Suppressor macrophage treated with lipopolysaccharide for 1 hour (primary cell): ENCODE measurements at regions not wholly inside any gene's neighbourhood (a gene's known extent, or its start where the extent isn't known, plus 50 kb on each side); places are given as distances from the start of the nearest gene placed in this dataset.
"Not testable (repeated sequence)": the region's sequence is repeated elsewhere in the genome, so short reads cannot be mapped to it uniquely, and the experiment has no call there.

Source experiments
- DNase-seq, 3 donors: peaks; one replicate each; pipeline ENCODE4 v3.0.0-alpha.2; 2020 to 2022

- DNase-seq, result no peak
Observed at GRCh38 chr2:194725169-194725568, 931.9 kb upstream of the SLC39A10 start.

- DNase-seq, result no peak
Observed at GRCh38 chr2:194723446-194723845, 933.6 kb upstream of the SLC39A10 start.

DNA sequence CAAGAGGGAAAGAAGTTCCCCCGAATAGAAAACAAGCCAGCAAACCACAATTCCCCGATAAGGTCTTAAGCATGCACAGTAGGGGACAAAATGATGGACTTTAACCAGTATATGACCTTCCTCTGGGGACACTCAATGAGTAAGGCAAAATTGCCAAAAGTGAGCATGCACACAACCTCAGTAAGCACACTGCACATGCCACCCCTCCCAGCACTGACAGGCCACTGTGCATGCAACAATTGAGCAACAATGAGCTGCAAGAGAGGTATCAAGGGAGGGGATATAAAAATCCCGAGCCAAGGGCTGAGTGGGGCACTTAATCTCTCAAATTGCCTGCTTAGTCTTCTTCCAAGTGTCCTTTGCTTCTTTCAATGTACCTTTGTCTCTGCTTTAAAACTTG, 935.8 kb upstream of the SLC39A10 start:
- no peak for DNase-seq

- no peak for DNase-seq
Observed at GRCh38 chr2:194720462-194720861, 936.6 kb upstream of the SLC39A10 start.

GRCh38 chr2:194718881-194719280, 938.1 kb upstream of the SLC39A10 start:
- no peak for DNase-seq

GRCh38 chr2:194714541-194714940, 942.5 kb upstream of the SLC39A10 start:
- no peak for DNase-seq

GRCh38 chr2:194709840-194710239, 947.2 kb upstream of the SLC39A10 start:
- DNase-seq, result no peak

DNA sequence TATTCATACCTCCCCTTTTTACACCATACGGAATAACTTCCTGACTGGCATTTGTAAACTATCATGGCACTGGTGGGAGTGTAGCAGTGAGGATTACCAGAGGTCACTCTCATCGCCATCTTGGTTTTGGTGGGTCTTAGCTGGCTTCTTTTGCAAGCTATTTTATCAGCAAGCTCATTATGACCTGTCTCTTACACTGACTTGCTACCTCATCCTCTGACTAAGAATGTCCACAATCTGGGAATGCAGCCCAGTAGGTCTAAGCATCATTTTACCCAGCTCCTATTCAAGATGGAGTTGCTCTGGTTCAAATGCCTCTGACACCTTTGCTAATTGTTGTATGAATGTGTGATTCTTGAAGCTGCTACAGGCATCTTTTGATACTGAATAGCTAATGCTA, 950.8 kb upstream of the SLC39A10 start:
- no peak for DNase-seq

DNA sequence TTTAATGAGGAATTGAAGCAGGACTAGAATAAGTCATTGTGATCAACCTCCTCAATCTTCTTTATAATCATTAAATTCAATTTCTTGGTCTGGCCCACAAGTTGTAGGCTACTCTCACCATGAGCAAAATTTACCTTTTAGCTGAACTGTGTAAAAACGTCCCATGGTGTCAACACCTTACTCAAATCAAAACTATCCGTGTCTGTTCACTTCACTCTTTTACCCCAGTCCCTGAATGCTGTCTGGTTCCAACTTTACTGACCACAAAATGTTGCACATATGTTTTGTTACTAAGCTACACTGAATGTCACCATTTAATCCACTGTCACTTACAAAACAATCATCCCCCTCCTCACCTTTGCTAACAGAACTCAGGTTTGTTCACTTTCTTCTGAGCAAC, 951.6 kb upstream of the SLC39A10 start:
- DNase-seq, result no peak

DNA sequence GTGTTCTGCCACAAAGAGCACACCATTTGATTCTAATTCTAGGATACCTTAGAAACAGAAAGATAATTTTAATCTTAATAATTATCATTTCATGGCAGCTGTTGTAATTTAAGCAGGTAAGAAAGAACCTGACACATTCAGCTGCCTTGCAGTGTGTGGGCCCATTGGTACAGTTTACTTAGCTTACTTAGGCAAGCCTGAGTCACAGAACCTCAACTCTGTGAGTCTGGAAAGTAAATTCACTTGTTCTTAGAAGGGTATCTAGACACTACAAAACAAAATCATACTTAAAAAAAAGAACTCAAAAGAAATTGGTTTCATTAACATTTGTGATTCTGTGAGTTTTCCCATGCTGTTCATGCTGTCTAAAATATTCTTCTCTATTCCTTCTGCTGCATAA, 956.3 kb upstream of the SLC39A10 start:
- no peak for DNase-seq

- DNase-seq, result no peak
Observed at GRCh38 chr2:194700116-194700515, 956.9 kb upstream of the SLC39A10 start.

- DNase-seq, result no peak
Observed at GRCh38 chr2:194698012-194698411, 959.0 kb upstream of the SLC39A10 start.

DNA sequence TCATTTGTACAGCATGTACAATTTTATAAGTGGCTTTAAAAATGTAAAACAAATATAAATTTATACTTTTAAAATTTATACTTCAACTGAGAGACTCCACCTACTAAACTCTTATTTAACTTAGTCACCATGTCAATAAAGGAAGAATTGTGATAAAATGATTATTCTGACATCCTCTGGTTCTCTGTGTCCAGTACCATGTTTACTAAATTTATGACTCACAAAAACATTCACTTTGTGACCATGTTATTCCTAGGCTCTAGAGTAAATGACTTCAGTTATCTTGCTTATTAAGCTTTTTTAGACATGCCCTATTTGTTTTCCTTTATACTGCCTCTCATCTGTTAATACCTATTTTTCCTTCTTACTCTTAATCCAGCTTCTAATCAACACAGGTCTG, 959.6 kb upstream of the SLC39A10 start:
- DNase-seq, result no peak

GRCh38 chr2:194696690-194697089, 960.3 kb upstream of the SLC39A10 start:
- no peak for DNase-seq

DNA sequence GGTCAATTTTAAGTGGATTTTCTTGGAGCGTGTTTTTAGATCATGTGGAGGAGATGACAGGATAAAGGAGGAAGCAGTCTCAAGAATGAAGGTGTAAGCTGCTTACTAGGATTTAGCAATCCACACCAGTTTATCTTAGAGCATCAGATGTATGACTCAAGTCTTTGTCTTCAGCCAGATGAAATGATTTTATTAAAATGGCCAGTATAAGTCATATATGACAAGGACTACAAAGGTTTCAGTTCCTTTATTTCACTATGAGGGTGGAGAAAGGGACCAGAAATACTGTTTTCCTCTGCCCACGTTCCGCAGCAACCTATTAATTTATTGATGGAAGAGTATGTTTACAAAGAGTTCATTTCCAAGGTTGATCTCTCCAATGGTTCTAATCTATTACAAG, 970.5 kb upstream of the SLC39A10 start:
- no peak for DNase-seq

DNA sequence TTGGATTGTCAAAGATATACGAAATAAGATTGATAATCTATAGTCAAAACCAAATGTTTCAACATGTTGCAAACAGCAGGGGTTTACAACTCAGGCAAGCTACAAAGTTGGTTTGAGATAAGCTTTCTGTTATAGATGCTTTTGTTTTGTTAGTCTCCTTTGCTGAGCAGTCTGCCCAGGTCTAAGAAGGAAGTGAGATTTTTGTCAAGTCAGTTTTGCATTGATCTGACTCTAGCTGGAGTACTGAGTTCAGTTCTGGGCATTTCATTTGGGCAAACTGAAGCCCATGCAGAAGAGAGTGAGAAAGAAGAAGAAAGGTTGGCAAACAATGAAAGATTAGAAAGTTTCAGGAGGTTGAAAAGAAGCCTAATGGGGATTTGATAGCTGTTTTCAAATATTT, 983.0 kb upstream of the SLC39A10 start:
- DNase-seq, result no peak

DNA sequence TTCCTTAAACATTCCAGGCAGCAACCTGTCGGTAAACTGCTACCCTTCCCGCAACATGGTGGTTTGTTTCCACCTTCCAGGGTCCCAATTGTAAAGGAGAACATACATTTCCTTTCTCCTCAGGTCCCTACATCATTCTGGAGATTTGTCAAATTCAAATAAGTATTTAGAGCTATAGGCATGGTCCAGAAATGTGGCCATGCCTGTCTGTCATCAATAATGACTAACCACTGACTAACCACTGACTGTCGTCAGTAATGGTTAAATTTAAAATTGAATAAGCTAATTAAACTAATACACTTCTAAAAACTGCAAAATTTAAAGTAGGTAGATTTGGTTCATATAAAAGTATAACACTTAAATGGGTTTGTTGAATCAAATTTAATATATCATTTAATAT, 984.0 kb upstream of the SLC39A10 start:
- DNase-seq, result no peak

DNA sequence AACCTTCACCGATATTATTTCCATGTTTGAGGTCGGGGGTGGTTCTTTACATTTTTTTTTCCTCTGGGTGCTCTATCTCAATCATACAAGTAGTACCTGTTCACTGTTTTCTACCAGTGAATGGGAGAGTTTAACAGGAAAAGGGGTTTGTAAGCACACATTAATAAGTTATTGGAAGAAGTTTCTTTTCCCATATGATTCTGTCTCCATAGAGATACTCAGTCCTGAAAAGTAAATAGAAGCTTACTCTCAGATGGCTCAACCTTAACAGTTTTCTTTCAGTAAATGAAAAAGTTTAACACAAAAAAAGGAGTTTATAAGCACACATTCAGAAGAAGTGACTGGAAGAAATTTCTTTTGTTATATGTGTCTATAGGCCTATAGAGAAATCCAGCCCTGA, 995.6 kb upstream of the SLC39A10 start:
- DNase-seq, result no peak

GRCh38 chr2:194639057-194639456, 1018.0 kb upstream of the SLC39A10 start:
- not testable (repeated sequence) for DNase-seq

DNA sequence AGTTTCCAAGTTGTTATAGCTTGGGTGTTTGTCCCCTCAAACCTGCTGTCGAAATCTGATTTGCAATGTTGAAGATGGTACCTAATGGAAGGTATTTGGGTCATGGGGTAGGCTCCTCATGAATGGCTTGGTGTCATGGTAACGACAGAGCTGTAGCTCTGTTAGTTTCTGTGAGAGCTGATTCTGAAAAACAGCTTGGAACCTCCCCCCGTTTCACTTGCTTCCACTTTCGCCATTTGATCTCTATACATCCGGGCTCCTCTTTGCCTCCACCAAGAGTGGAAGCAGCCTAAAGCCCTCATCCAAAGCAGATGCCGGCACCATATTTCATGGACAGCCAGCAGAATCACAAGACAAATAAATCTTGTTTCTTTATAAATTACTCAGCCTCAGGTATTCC, 1035.1 kb upstream of the SLC39A10 start:
- DNase-seq, result no peak

DNA sequence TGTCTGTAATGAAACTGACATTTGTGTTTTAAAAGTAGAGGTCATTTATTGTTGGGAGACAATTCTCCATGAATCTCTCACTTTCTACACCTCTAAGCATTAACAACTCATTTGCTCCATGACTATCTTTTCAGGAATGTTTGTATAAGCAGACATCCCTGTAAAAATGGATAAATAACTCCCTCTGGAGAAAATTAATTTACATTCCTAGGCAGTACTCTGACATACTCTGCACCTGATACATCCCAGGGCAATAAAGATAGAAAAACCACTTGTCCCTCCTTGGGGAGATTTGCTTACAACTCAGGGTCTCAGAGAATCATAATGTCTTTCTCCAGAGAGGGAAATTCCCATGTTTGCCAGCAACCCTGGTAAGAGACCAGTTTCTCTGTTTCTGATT, 1037.7 kb upstream of the SLC39A10 start:
- DNase-seq, result no peak

- DNase-seq, result no peak
Observed at GRCh38 chr2:194618432-194618831, 1038.6 kb upstream of the SLC39A10 start.

GRCh38 chr2:194616334-194616733, 1040.7 kb upstream of the SLC39A10 start:
- no peak for DNase-seq

DNA sequence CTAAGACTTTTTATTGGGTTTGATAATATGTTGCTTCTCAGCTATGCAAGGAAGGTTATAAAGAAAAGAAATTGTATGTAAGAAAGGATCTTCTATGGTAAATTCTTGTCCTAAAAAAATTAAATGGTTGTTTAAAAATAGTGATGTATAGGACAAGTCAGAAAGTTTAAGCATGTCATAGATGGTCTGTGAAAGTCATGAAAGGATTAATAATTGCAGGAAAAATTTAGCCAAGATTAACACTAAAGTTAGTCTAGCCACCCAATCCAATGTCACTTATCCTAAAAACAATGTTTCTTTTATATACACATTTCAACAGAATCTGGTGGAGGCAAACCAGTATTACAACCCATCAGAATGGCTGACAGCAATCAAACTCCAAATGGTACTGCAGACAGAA, 1046.7 kb upstream of the SLC39A10 start:
- DNase-seq, result no peak

- DNase-seq, result no peak
Observed at GRCh38 chr2:194603429-194603828, 1053.6 kb upstream of the SLC39A10 start.

- no peak for DNase-seq
Observed at GRCh38 chr2:194602750-194603149, 1054.3 kb upstream of the SLC39A10 start.
